GM19397 (cell line): ENCODE measurements at regions not wholly inside any gene's neighbourhood (a gene's known extent, or its start where the extent isn't known, plus 50 kb on each side); places are given as distances from the start of the nearest gene placed in this dataset.
"Not testable (repeated sequence)": the region's sequence is repeated elsewhere in the genome, so short reads cannot be mapped to it uniquely, and the experiment has no call there.

Experiments used
- ATAC-seq: cut with Tn5 transposase; IDR thresholded peaks from one replicate; pipeline ENCODE4 v1.9.1; 2021; ENCODE audit warnings: mild to moderate bottlenecking, moderate library complexity; ENCODE audit not compliant: unreplicated experiment

GRCh38 chr3:162701211-162701610 lies 1204.6 kb downstream of the OTOL1 start:
- no peak for ATAC-seq

GRCh38 chr3:162702768-162703385 lies 1206.3 kb downstream of the OTOL1 start:
- ATAC-seq = no peak

- ATAC-seq = no peak
Measured at GRCh38 chr3:162704238-162704637, 1207.6 kb downstream of the OTOL1 start.

- ATAC-seq = no peak
Measured at GRCh38 chr3:162704799-162705385, 1208.3 kb downstream of the OTOL1 start.

- ATAC-seq = not testable (repeated sequence)
Measured at GRCh38 chr3:162708394-162708793, 1211.8 kb downstream of the OTOL1 start.

- ATAC-seq = not testable (repeated sequence)
Measured at GRCh38 chr3:162708942-162709706, 1212.5 kb downstream of the OTOL1 start.

- no peak for ATAC-seq
Measured at GRCh38 chr3:162710332-162711112, 1213.9 kb downstream of the OTOL1 start.

- ATAC-seq = not testable (repeated sequence)
Measured at GRCh38 chr3:162717074-162717473, 1220.5 kb downstream of the OTOL1 start.

GRCh38 chr3:162718697-162719096 lies 1222.1 kb downstream of the OTOL1 start:
- no peak for ATAC-seq

- ATAC-seq = no peak
Measured at GRCh38 chr3:162719684-162720341, 1223.2 kb downstream of the OTOL1 start.

- no peak for ATAC-seq
Measured at GRCh38 chr3:162721736-162722135, 1225.1 kb downstream of the OTOL1 start.

GRCh38 chr3:162722337-162722736 lies 1225.7 kb downstream of the OTOL1 start:
- ATAC-seq = no peak

GRCh38 chr3:162722796-162723195 lies 1226.2 kb downstream of the OTOL1 start:
- not testable (repeated sequence) for ATAC-seq

- no peak for ATAC-seq
Measured at GRCh38 chr3:162729686-162730085, 1233.1 kb downstream of the OTOL1 start.

- ATAC-seq = not testable (repeated sequence)
Measured at GRCh38 chr3:162731961-162732360, 1235.4 kb downstream of the OTOL1 start.

GRCh38 chr3:162738784-162739183 lies 1242.2 kb downstream of the OTOL1 start:
- no peak for ATAC-seq

GRCh38 chr3:162740941-162741596 lies 1244.5 kb downstream of the OTOL1 start:
- ATAC-seq = no peak

- no peak for ATAC-seq
Measured at GRCh38 chr3:162742159-162742717, 1245.6 kb downstream of the OTOL1 start.

GRCh38 chr3:162743091-162743490 lies 1246.5 kb downstream of the OTOL1 start:
- no peak for ATAC-seq

GRCh38 chr3:162760789-162761188 lies 1264.2 kb downstream of the OTOL1 start:
- ATAC-seq = no peak
